IMR-90 (cell line): ENCODE measurements at regions not wholly inside any gene's neighbourhood (a gene's known extent, or its start where the extent isn't known, plus 50 kb on each side); places are given as distances from the start of the nearest gene placed in this dataset.

Experiments
- CHD1 ChIP-seq: IDR thresholded peaks from 2 replicates; pipeline ENCODE4 v1.6.1; 2012; ENCODE audit warnings: low read depth, low read length, improper control_type of control experiment
- CTCF ChIP-seq: conservative IDR thresholded peaks from 2 replicates; pipeline ENCODE4 v1.5.1; 2012; ENCODE audit warnings: mild to moderate bottlenecking, low read depth, low read length, improper control_type of control experiment
- MAFK ChIP-seq: IDR thresholded peaks from 2 replicates; pipeline ENCODE4 v1.6.1; 2012; ENCODE audit warnings: low read depth, low read length, improper control_type of control experiment
- MXI1 ChIP-seq: IDR thresholded peaks from 2 replicates; pipeline ENCODE4 v1.6.1; 2012; ENCODE audit warnings: low read depth, mild to moderate bottlenecking, low read length, moderate library complexity, borderline replicate concordance
- POLR2A ChIP-seq: IDR thresholded peaks from 2 replicates; pipeline ENCODE4 v1.6.1; 2012; ENCODE audit warnings: mild to moderate bottlenecking, low read depth, low read length
- RAD21 ChIP-seq: IDR thresholded peaks from 2 replicates; pipeline ENCODE4 v1.6.1; 2012; ENCODE audit warnings: low read length, improper control_type of control experiment
- RCOR1 ChIP-seq: IDR thresholded peaks from 2 replicates; pipeline ENCODE4 v1.6.1; 2012; ENCODE audit warnings: mild to moderate bottlenecking, low read length, improper control_type of control experiment; ENCODE audit not compliant: insufficient replicate concordance
- RFX5 ChIP-seq: IDR thresholded peaks from 2 replicates; pipeline ENCODE4 v1.8.0; 2012; ENCODE audit warnings: low read depth, mild to moderate bottlenecking, low read length, moderate library complexity
- SMC3 ChIP-seq: fragments of 150-350 bp; IDR thresholded peaks from 2 replicates; pipeline ENCODE4 v1.6.1; 2016; ENCODE audit warnings: low read depth, mild to moderate bottlenecking, antibody characterized with exemption, low read length, moderate library complexity

- no peak for TF ChIP-seq CTCF
- no peak for TF ChIP-seq POLR2A
- TF ChIP-seq SMC3, result no peak
- no peak for TF ChIP-seq MAFK
- TF ChIP-seq RFX5, result no peak
- TF ChIP-seq CHD1, result no peak
- TF ChIP-seq RAD21, result no peak
- TF ChIP-seq MXI1, result no peak
- TF ChIP-seq RCOR1, result no peak
These were observed 191.1 kb upstream of the ALKAL2 start for GRCh38 chr2:479031-479430.
